ENCODE measurements at regions not wholly inside any gene's neighbourhood (a gene's known extent, or its start where the extent isn't known, plus 50 kb on each side); places are given as distances from the start of the nearest gene placed in this dataset.
A peak's percentile ranks its signal among the peaks of the same experiment; 100 is the strongest.

DNA sequence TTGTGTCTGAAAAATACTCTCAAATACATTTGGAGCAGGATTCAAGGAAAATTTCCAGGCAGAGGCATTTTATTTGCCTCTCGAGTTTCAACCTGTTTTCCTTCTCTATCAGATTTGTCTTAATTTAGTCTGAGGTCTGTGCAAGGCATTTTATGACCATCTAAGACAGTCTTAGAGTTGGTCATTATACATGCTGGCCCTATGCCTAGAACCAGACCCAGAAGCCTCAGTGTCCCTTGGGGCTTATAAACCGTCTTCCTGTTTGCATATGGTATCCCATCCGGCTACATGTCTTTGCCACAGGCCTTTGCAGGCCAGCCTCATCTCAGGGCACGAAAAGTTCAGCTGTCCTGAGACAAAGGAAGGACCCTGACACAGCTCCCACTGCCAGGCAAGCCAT, 346.1 kb downstream of the SIPA1L2 start:
- peaks cover 7% of the 10 kb centered on the region for H3K27me3 Mint-ChIP-seq (ENCODE audit: insufficient read depth, low read depth)

DNA sequence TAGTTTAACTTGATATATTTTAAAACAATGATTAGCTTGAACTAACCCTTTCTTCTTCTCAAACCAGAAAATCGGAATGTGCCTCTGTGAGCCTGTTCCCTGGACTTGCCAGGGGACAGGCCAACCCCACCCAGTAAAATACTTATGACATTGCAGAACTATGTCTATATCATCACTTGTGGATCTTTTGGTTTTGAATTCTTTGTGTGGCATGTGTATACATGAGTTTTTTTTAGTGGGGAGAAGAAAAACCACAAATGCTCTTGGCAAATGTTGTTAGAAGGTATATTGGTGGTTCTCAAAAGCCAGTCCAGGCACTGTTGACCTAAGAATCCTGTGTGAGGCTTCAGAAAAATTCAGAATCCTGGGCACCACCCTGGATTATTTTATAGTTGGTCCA, 347.4 kb downstream of the SIPA1L2 start:
- Mint-ChIP-seq H3K9me3 (no peaks in the 10 kb centered on the region), H3K27me3 (ENCODE audit: insufficient read depth, low read depth) (peaks cover 13% of the 10 kb centered on the region), H3K27ac (peak overlapping the region; percentile 1), H3K4me1 (peaks cover 34% of the 10 kb centered on the region), H3K4me3 (no peak overlapping the region), H3K36me3 (no peaks in the 10 kb centered on the region)
- Histone ChIP-seq H3K9me3 (ENCODE audit: low read depth) (no peaks in the 10 kb centered on the region), H3K27ac (no peak overlapping the region), H3K4me1 (peaks cover 31% of the 10 kb centered on the region), H3K4me2 (no peak overlapping the region), H3K9ac (no peak overlapping the region), H3K79me2 (ENCODE audit: low read depth) (no peaks in the 10 kb centered on the region), H3K4me3 (no peak overlapping the region), H2AFZ (replicated peaks) (no peak overlapping the region), H4K20me1 (ENCODE audit: low read depth) (no peaks in the 10 kb centered on the region), H3F3A (ENCODE audit: low read depth) (peaks cover 9% of the 10 kb centered on the region), H3K27me3 (no peaks in the 10 kb centered on the region), H3K36me3 (no peaks in the 10 kb centered on the region)
- DNase-seq (ENCODE audit: low spot score): no peak
- TF ChIP-seq EZH2phosphoT487 (IDR thresholded peaks at IDR 0.05): no peak
- TF ChIP-seq, protein P1, sequence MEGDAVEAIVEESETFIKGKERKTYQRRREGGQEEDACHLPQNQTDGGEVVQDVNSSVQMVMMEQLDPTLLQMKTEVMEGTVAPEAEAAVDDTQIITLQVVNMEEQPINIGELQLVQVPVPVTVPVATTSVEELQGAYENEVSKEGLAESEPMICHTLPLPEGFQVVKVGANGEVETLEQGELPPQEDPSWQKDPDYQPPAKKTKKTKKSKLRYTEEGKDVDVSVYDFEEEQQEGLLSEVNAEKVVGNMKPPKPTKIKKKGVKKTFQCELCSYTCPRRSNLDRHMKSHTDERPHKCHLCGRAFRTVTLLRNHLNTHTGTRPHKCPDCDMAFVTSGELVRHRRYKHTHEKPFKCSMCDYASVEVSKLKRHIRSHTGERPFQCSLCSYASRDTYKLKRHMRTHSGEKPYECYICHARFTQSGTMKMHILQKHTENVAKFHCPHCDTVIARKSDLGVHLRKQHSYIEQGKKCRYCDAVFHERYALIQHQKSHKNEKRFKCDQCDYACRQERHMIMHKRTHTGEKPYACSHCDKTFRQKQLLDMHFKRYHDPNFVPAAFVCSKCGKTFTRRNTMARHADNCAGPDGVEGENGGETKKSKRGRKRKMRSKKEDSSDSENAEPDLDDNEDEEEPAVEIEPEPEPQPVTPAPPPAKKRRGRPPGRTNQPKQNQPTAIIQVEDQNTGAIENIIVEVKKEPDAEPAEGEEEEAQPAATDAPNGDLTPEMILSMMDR (IDR thresholded peaks at IDR 0.05): no peak
- TF ChIP-seq EZH2 (IDR thresholded peaks at IDR 0.05): no peak

More for the DNA sequence above, 346.1 kb downstream of the SIPA1L2 start:
- no peaks in the 10 kb centered on the region for H3K9me3 Mint-ChIP-seq
- no peaks in the 10 kb centered on the region for H3K27me3 ChIP-seq
- no peaks in the 10 kb centered on the region for H3K9me3 ChIP-seq (ENCODE audit: low read depth)
- H2AFZ ChIP-seq (replicated peaks): no peak overlapping the region
- H3K27ac ChIP-seq: no peak overlapping the region
- H3K9ac ChIP-seq: no peak overlapping the region
- H4K20me1 ChIP-seq (ENCODE audit: low read depth): no peaks in the 10 kb centered on the region
- H3K4me1 Mint-ChIP-seq: peaks cover 28% of the 10 kb centered on the region
- no peaks in the 10 kb centered on the region for H3K79me2 ChIP-seq (ENCODE audit: low read depth)
- no peaks in the 10 kb centered on the region for H3K36me3 ChIP-seq
- TF ChIP-seq EZH2 (IDR thresholded peaks at IDR 0.05) (no peak), EZH2phosphoT487 (IDR thresholded peaks at IDR 0.05) (no peak)
- TF ChIP-seq, protein P1 (IDR thresholded peaks at IDR 0.05): no peak
- peaks cover 26% of the 10 kb centered on the region for H3K4me1 ChIP-seq
- H3K4me3 ChIP-seq: no peak overlapping the region
- peaks cover 9% of the 10 kb centered on the region for H3F3A ChIP-seq (ENCODE audit: low read depth)
- H3K36me3 Mint-ChIP-seq: no peaks in the 10 kb centered on the region
- no peak overlapping the region for H3K4me2 ChIP-seq
- no peak overlapping the region for H3K4me3 Mint-ChIP-seq
- no peak for DNase-seq (ENCODE audit: low spot score)
- no peak overlapping the region for H3K27ac Mint-ChIP-seq

DNA sequence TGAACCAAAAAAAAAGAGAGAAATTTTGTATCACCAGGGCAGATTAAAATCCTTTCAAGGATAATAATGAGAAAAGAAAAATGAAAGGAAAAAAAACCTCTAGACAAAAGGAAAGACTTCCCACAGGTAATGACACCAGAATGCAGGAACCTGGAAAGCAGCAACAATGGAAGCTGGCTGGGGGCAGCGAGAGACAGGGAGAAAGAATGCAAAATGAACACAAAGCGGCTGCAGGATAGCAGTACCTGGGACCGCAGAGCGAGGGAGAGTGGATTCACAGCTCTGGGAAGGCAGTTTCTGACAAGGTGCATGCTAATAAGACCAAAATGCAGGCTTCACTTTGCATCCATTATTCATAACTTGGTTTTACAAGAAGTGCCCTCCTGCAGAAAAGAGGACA, 349.0 kb downstream of the SIPA1L2 start:
- Mint-ChIP-seq H3K4me3 (peak overlapping the region; percentile 19), H3K27ac (no peak overlapping the region), H3K36me3 (no peaks in the 10 kb centered on the region), H3K4me1 (peaks cover 34% of the 10 kb centered on the region), H3K27me3 (ENCODE audit: insufficient read depth, low read depth) (peaks cover 12% of the 10 kb centered on the region), H3K9me3 (no peaks in the 10 kb centered on the region)
- peak overlapping the region; percentile 62 for H3K4me2 ChIP-seq
- H2AFZ ChIP-seq (replicated peaks): no peak overlapping the region
- TF ChIP-seq EZH2phosphoT487 (IDR thresholded peaks at IDR 0.05): no peak
- TF ChIP-seq EZH2 (IDR thresholded peaks at IDR 0.05): no peak
- TF ChIP-seq, protein P1 (IDR thresholded peaks at IDR 0.05): no peak
- peaks cover 9% of the 10 kb centered on the region for H3F3A ChIP-seq (ENCODE audit: low read depth)
- no peaks in the 10 kb centered on the region for H3K27me3 ChIP-seq
- no peaks in the 10 kb centered on the region for H3K36me3 ChIP-seq
- no peak overlapping the region for H3K9ac ChIP-seq
- H3K4me1 ChIP-seq: peaks cover 31% of the 10 kb centered on the region
- no peaks in the 10 kb centered on the region for H3K9me3 ChIP-seq (ENCODE audit: low read depth)
- H4K20me1 ChIP-seq (ENCODE audit: low read depth): no peaks in the 10 kb centered on the region
- peak overlapping the region; percentile 13 for H3K4me3 ChIP-seq
- no peaks in the 10 kb centered on the region for H3K79me2 ChIP-seq (ENCODE audit: low read depth)
- DNase-seq (ENCODE audit: low spot score): peak; percentile 68
- H3K27ac ChIP-seq: no peak overlapping the region
